H1 (cell line): ENCODE measurements at regions not wholly inside any gene's neighbourhood (a gene's known extent, or its start where the extent isn't known, plus 50 kb on each side); places are given as distances from the start of the nearest gene placed in this dataset.

Source experiments
- CTCF ChIA-PET: fragments of 300-600 bp; sonication (Branson Sonifier 250); formaldehyde crosslinking; loops from one replicate; lab custom pipeline; 2021; ENCODE audit not compliant: partially characterized antibody; lab: Charles Lee
- POLR2A ChIA-PET: fragments of 300-600 bp; sonication (Branson Sonifier 250); formaldehyde crosslinking; loops from one replicate; lab custom pipeline; 2021; ENCODE audit warnings: inconsistent platforms; ENCODE audit not compliant: partially characterized antibody; lab: Charles Lee
- DNase-seq, 2 experiments: peaks; one replicate each; pipeline versions ENCODE4 v3.0.0 to v3.0.0-alpha.2; 2010 to 2022; ENCODE audit warnings: low spot score in 2 of 2, low read depth in 1 of 2, mixed read lengths in 1 of 2
- FAIRE-seq: peaks from 2 replicates; lab custom pipeline; 2011; peaks lifted over from hg19 to GRCh38; lab: Jason Lieb, UNC
- H2AFZ ChIP-seq: 2 replicates; pipeline ENCODE4 v1.8.1; 2012; ENCODE audit warnings: low read length, inconsistent platforms
- H2AK5ac ChIP-seq: 2 replicates; pipeline ENCODE4 v1.6.1; 2013; ENCODE audit warnings: low read depth, low read length
- H2BK120ac ChIP-seq: replicated peaks from 2 replicates; pipeline ENCODE3; 2013; ENCODE audit warnings: low read depth, low read length, inconsistent platforms
- H2BK12ac ChIP-seq: 2 replicates; pipeline ENCODE4 v1.6.1; 2013; ENCODE audit warnings: low read depth, low read length
- H2BK15ac ChIP-seq: 2 replicates; pipeline ENCODE4 v1.6.1; 2013; ENCODE audit warnings: low read length
- H2BK20ac ChIP-seq: 2 replicates; pipeline ENCODE4 v1.6.1; 2013; ENCODE audit warnings: low read length
- H2BK5ac ChIP-seq: 2 replicates; pipeline ENCODE4 v1.6.1; 2013; ENCODE audit warnings: low read depth, low read length
- H3K14ac ChIP-seq: 2 replicates; pipeline ENCODE4 v1.6.1; 2013; ENCODE audit warnings: inconsistent platforms; ENCODE audit not compliant: insufficient read length
- H3K18ac ChIP-seq: 2 replicates; pipeline ENCODE4 v1.6.1; 2013; ENCODE audit warnings: low read length; ENCODE audit errors: extremely low read depth
- H3K23ac ChIP-seq: 2 replicates; pipeline ENCODE4 v1.6.1; 2013; ENCODE audit warnings: inconsistent platforms; ENCODE audit not compliant: insufficient read length
- H3K23me2 ChIP-seq: 2 replicates; pipeline ENCODE4 v1.6.1; 2013; ENCODE audit warnings: low read depth, low read length
- H3K27ac ChIP-seq: 2 replicates; pipeline ENCODE4 v1.6.1; 2011; ENCODE audit warnings: low read depth, low read length, inconsistent platforms
- H3K27me3 ChIP-seq, 4 experiments: replicated peaks in 1 of 4; 1 replicate in 1 of 4; 2 replicates in 3 of 4; pipeline versions ENCODE4 v1.6.1 to v1.8.1; 2011 to 2013; ENCODE audit warnings: low read length in 3 of 4, mild to moderate bottlenecking in 3 of 4, inconsistent platforms in 2 of 4, mixed read lengths in 2 of 4, moderate library complexity in 1 of 4; ENCODE audit not compliant: control insufficient read depth in 3 of 4, insufficient read depth in 3 of 4; ENCODE audit errors: extremely low read depth in 1 of 4
- H3K36me3 ChIP-seq, 4 experiments: 2 replicates each; pipeline versions ENCODE4 v1.6.1 to v1.8.1; 2011 to 2013; ENCODE audit warnings: mild to moderate bottlenecking in 4 of 4, low read length in 3 of 4, moderate library complexity in 2 of 4, control low read depth in 1 of 4, inconsistent platforms in 1 of 4; ENCODE audit not compliant: insufficient read depth in 4 of 4, control insufficient read depth in 2 of 4
- H3K4ac ChIP-seq: replicated peaks from 2 replicates; pipeline ENCODE3; 2013; ENCODE audit warnings: low read length, low read depth, mixed read lengths, inconsistent platforms; ENCODE audit not compliant: insufficient read length
- H3K4me1 ChIP-seq, 4 experiments: replicated peaks in 1 of 4; 1 replicate in 1 of 4; 2 replicates in 3 of 4; pipeline versions ENCODE4 v1.6.1 to v1.8.1; 2011 to 2013; ENCODE audit warnings: low read length in 3 of 4, inconsistent platforms in 2 of 4, mixed read lengths in 1 of 4; ENCODE audit not compliant: insufficient read depth in 4 of 4, control insufficient read depth in 3 of 4
- H3K4me2 ChIP-seq, 2 experiments: 2 replicates each; pipeline versions ENCODE4 v1.6.1 to v1.8.1; 2011 to 2013; ENCODE audit warnings: low read depth in 2 of 2, low read length in 2 of 2, control low read depth in 1 of 2, inconsistent platforms in 1 of 2, mild to moderate bottlenecking in 1 of 2; ENCODE audit not compliant: insufficient read depth in 1 of 2
- H3K4me3 ChIP-seq, 4 experiments: fragments of 200-600, 300-600 bp in 1 of 4; sonication (generic), shearing (Covaris generic), sonication (Bioruptor Twin) in 1 of 4; 2 replicates each; pipeline versions ENCODE4 v1.5.1 to v1.8.1; 2011 to 2016; ENCODE audit warnings: low read length in 4 of 4, low read depth in 3 of 4, control low read depth in 2 of 4, inconsistent platforms in 2 of 4, mild to moderate bottlenecking in 2 of 4, mixed read lengths in 1 of 4, moderate library complexity in 1 of 4; ENCODE audit not compliant: insufficient read depth in 2 of 4; ENCODE audit errors: extremely low read depth in 1 of 4
- H3K56ac ChIP-seq: replicated peaks from 2 replicates; pipeline ENCODE3; 2013; ENCODE audit warnings: low read depth, mild to moderate bottlenecking, mixed read lengths, low read length, inconsistent platforms; ENCODE audit not compliant: insufficient read length
- H3K79me1 ChIP-seq: 2 replicates; pipeline ENCODE4 v1.6.1; 2013; ENCODE audit warnings: low read depth, low read length, control low read depth
- H3K79me2 ChIP-seq, 2 experiments: 2 replicates each; pipeline versions ENCODE4 v1.6.1 to v1.8.1; 2012 to 2013; ENCODE audit warnings: low read length in 2 of 2, mild to moderate bottlenecking in 2 of 2, inconsistent platforms in 1 of 2; ENCODE audit not compliant: insufficient read depth in 2 of 2, control insufficient read depth in 1 of 2
- H3K9ac ChIP-seq, 4 experiments: replicated peaks in 1 of 4; 1 replicate in 1 of 4; 2 replicates in 3 of 4; pipeline versions ENCODE4 v1.6.1 to v1.8.1; 2011 to 2013; ENCODE audit warnings: low read depth in 3 of 4, low read length in 3 of 4, control low read depth in 2 of 4, mild to moderate bottlenecking in 2 of 4, moderate library complexity in 2 of 4, inconsistent platforms in 1 of 4; ENCODE audit errors: extremely low read depth in 1 of 4
- H3K9me3 ChIP-seq, 2 experiments: 2 replicates each; pipeline versions ENCODE4 v1.6.1 to v1.8.1; 2012 to 2013; ENCODE audit warnings: mild to moderate bottlenecking in 2 of 2, moderate library complexity in 2 of 2, control low read depth in 1 of 2, inconsistent platforms in 1 of 2, low read depth in 1 of 2, low read length in 1 of 2, mixed read lengths in 1 of 2; ENCODE audit not compliant: insufficient read depth in 2 of 2
- H4K20me1 ChIP-seq, 2 experiments: replicated peaks in 1 of 2; 2 replicates each; pipeline versions ENCODE3 to v1.8.1; 2011 to 2013; ENCODE audit warnings: inconsistent platforms in 2 of 2, low read length in 2 of 2, mild to moderate bottlenecking in 1 of 2; ENCODE audit not compliant: insufficient read depth in 2 of 2, control insufficient read depth in 1 of 2
- H4K5ac ChIP-seq: 2 replicates; pipeline ENCODE4 v1.6.1; 2013; ENCODE audit warnings: low read length, low read depth, mixed read lengths, inconsistent platforms; ENCODE audit not compliant: insufficient read length
- H4K8ac ChIP-seq: 2 replicates; pipeline ENCODE4 v1.8.0; 2013; ENCODE audit warnings: mild to moderate bottlenecking, moderate library complexity, low read length, inconsistent platforms; ENCODE audit not compliant: insufficient read depth; ENCODE audit errors: extremely low read depth
- H4K91ac ChIP-seq: replicated peaks from 2 replicates; pipeline ENCODE3; 2013; ENCODE audit warnings: low read length, mixed read lengths, inconsistent platforms; ENCODE audit not compliant: insufficient read length
- BACH1 ChIP-seq: IDR thresholded peaks from 2 replicates; pipeline ENCODE4 v1.6.1; 2012; ENCODE audit warnings: low read length, improper control_type of control experiment
- NRF1 ChIP-seq: IDR thresholded peaks from 2 replicates; pipeline ENCODE4 v1.6.1; 2011; ENCODE audit warnings: mild to moderate bottlenecking, low read depth, low read length, improper control_type of control experiment
- POLR2AphosphoS5 ChIP-seq: IDR thresholded peaks from 2 replicates; pipeline ENCODE4 v1.6.1; 2011; ENCODE audit warnings: low read depth, low read length
- RXRA ChIP-seq: IDR thresholded peaks from 2 replicates; pipeline ENCODE4 v1.6.1; 2011; ENCODE audit warnings: low read depth, mild to moderate bottlenecking, low read length, moderate library complexity; ENCODE audit not compliant: insufficient read depth
- SIX5 ChIP-seq: IDR thresholded peaks from 2 replicates; pipeline ENCODE4 v1.6.1; 2011; ENCODE audit warnings: mild to moderate bottlenecking, low read depth, low read length
- SUZ12 ChIP-seq: fragments of 200-600 bp; sonication (generic); IDR thresholded peaks from 2 replicates; pipeline ENCODE4 v1.6.1; 2012; ENCODE audit warnings: mild to moderate bottlenecking, inconsistent platforms, low read length, moderate library complexity, mixed read lengths
- TEAD4 ChIP-seq: IDR thresholded peaks from 2 replicates; pipeline ENCODE4 v1.6.1; 2012; ENCODE audit warnings: low read depth, low read length, inconsistent platforms, mixed read lengths
- WGBS, 2 experiments: shearing (Covaris generic) in 1 of 2; methylation state at CpG; one replicate each; pipeline versions ENCODE4 v1.1.6 to v1.1.7; 2013 to 2015; ENCODE audit warnings: low lambda C conversion rate in 2 of 2, mixed read lengths in 2 of 2, inconsistent platforms in 1 of 2, low coverage in 1 of 2, missing lambda C conversion rate in 1 of 2; ENCODE audit not compliant: insufficient replicate concordance in 2 of 2, insufficient coverage in 1 of 2, insufficient read length in 1 of 2; ENCODE audit errors: extremely low coverage in 1 of 2, missing lambda C conversion rate in 1 of 2; 5-methylcytosine and 5-hydroxymethylcytosine counted together

DNA sequence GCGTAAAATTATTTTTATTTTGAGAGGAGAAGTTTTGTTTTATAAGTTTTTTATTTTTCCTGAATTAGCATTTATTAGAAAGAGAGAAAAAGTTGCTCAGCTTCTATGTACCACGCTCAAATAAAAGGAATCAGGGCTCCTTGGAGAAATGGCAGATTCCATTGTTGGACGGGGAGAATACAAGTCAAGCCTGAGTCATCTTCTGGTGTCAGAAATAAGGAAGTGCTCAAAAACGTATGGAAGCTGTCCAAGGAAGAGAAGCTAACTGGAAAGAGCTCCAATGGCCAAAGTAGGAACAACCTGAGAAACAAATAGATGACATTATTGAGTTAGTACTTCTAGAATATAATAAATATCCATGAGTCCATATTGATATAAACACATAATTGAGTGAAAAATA, 89.3 kb upstream of the NEIL3 start:
- Histone ChIP-seq H3K23me2 (no peaks in the 10 kb centered on the region), H3K79me1 (no peaks in the 10 kb centered on the region), H3K56ac (no peak overlapping the region), H2BK120ac (no peak overlapping the region), H2AFZ (no peak overlapping the region), H3K4ac (no peak overlapping the region), H3K9me3 (no peaks in the 10 kb centered on the region), H3K27ac (no peak overlapping the region), H2BK20ac (no peak overlapping the region), H3K79me2 (no peaks in the 10 kb centered on the region), H3K14ac (no peak overlapping the region), H4K8ac (no peak overlapping the region), H4K91ac (no peak overlapping the region), H3K4me1 (no peaks in the 10 kb centered on the region; a peak in 1 of 7 replicates), H3K9ac (no peak overlapping the region), H2AK5ac (no peak overlapping the region)
- no peak for DNase-seq
- CTCF ChIA-PET = interaction anchor here (0.6 kb wide), 1 partner anchor 9 kb away, joined by 3 read pairs; no protein-coding TSS in a partner anchor
- POLR2A ChIA-PET = no interaction called here
- no peak for FAIRE-seq
- TF ChIP-seq NRF1 (no peak), BACH1 (no peak), SUZ12 (no peak), RXRA (no peak), POLR2AphosphoS5 (no peak), SIX5 (no peak), TEAD4 (no peak)
- TF ChIP-seq, all 59 proteins: peak for 0
- Histone ChIP-seq H3K36me3 (no peaks in the 10 kb centered on the region), H2BK12ac (no peak overlapping the region), H2BK5ac (no peak overlapping the region), H4K20me1 (no peaks in the 10 kb centered on the region), H3K4me3 (no peak overlapping the region), H4K5ac (no peak overlapping the region), H3K23ac (no peak overlapping the region), H3K18ac (no peak overlapping the region), H3K27me3 (no peaks in the 10 kb centered on the region), H2BK15ac (no peak overlapping the region), H3K4me2 (no peak overlapping the region)
- WGBS, 2 experiments = 91 to 100% methylated on average over 1 to 4 of the region's 4 CpGs
